Smooth muscle cell of the brain vasculature (primary cell): ENCODE measurements at regions not wholly inside any gene's neighbourhood (a gene's known extent, or its start where the extent isn't known, plus 50 kb on each side); places are given as distances from the start of the nearest gene placed in this dataset.
"Not testable (repeated sequence)": the region's sequence is repeated elsewhere in the genome, so short reads cannot be mapped to it uniquely, and the experiment has no call there.

Experiments used
- DNase-seq: peaks from one replicate; pipeline ENCODE4 v3.0.0-alpha.2; 2012; ENCODE audit warnings: low read depth, low spot score

DNA sequence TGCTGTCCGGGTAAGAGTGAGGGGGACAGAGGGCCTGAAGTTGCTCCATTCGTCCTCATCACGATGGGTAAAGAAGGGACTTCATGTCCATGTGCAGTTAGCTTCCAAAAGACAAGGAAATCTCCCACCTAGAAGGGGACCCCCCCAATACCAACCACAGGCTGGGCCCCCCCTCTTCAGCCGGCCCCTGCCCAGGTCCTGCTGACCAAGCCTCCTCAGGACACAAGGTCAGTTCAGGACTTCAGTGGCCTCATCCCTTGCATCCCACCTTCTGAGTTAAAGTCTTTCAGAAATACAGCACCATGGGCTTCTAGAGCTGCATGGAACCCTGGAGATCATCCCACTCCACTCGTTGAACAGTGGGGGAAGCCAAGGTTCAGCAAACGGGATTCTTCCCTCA is 115.4 kb upstream of the ERG start:
- DNase-seq, result no peak

DNA sequence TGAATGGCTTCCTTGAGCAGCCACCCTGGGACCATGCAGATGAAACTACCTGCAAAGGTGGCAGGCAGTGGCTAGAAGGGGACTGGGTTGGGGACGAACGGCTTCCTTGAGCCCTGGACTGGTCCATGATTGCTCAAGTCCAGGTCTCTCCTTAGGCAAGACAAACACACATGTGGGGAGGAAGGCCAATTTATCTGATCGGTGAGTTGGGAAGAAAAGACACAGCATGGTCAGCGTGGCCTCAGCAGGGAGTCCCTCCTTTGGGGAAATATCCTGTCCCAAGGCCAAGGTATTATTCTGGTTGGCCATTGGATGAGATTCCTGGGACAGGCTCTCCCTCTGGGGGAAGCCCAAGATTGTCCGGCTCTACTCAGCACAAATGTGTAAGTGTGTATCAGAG is 116.3 kb upstream of the ERG start:
- no peak for DNase-seq

DNA sequence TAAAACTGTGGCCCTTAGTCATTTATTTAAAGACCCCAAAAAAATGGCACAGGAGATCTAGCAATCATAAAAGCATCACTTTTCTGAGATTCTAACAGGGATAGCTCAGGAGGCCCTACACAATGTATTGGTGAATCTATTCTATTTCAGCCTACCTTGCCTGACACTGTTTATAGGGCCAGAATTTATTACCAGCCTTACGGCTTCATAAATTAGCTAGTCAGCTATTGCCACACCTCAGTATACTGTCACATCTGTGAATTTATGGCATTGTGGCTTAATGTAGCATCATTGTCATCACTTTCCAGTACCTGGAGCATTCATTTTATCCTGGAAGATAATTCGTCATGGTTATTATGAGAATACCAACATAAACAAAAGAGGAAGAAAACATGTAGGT is 121.2 kb upstream of the ERG start:
- no peak for DNase-seq

DNA sequence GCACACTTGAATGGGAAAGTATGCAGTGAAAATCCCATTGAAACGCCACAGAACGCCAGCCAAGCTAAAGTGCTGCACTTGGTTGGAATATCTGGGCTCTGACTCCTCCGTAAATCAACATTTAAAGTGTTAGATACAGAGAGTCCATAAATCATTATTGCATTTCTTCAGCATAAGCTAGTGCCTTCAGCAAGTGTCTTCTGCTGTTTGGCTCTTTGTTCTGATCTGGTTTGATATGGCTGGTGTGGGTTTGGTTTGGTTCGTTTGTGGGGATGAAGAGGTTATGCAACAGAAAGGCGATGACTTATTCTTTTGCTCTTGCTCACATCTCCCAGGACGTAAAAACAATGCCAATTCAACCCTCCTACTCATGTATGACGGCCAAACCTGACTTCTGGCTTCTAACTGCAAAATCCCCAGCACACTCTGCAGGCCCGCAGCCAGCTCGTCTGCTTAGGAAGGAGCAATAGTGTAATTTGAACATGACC is 121.8 kb upstream of the ERG start:
- DNase-seq, result no peak

DNA sequence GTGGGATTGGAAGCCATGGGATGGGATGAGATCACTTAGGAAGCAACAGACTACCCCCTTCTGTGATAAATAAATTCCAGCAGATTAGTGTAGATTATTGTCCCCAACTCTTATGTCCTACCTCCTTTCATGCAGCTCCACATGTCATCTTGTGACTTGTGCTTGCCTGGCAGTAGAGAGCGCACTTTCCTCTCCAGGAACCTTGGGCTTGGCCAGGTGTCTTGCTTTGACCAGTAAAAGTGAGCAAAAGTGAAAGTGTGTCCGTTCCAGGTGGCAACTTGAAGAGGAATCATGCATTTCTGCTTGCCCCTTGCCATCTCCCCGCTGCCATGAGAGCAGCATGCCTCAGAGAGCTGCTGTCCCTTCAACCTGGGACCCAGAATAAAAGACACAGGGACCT is 122.9 kb upstream of the ERG start:
- DNase-seq, result no peak

GRCh38 chr21:38622081-38622826 is 124.0 kb upstream of the ERG start:
- DNase-seq, result no peak

DNA sequence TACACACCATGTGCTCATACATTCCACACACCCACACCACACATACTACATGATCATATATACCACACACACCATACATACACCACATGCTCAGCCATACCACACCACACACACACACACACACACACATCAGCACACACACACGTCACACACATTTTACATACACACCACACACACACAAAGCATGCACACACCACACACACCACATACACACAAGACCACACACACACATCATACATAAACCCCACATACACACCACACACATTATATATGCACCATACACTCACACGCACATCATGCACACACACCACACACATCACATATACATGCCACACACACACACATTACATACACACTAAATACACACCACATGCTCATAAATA is 124.5 kb upstream of the ERG start:
- DNase-seq, result no peak

GRCh38 chr21:38623552-38623951 is 125.3 kb upstream of the ERG start:
- no peak for DNase-seq

DNA sequence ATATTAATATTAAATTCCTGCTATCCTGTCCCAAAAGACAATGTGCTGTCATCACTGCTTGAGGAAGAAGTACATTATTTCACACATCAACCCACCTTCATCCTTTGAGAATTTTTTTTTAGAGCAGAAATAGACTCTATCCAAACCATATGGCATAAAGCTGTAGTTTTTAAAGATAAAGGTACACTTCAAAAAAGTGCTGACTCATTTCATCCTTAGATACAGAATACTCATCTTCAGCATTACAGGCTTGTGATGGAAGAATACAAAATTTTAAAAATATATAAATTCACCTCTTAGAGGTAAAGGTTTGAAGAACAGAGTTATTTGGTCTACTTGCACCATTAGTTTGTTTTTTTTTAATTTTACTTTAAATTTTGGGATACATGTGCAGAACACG is 126.7 kb upstream of the ERG start:
- DNase-seq, result no peak

- DNase-seq, result no peak
Measured at GRCh38 chr21:38626306-38626705, 128.0 kb upstream of the ERG start.

DNA sequence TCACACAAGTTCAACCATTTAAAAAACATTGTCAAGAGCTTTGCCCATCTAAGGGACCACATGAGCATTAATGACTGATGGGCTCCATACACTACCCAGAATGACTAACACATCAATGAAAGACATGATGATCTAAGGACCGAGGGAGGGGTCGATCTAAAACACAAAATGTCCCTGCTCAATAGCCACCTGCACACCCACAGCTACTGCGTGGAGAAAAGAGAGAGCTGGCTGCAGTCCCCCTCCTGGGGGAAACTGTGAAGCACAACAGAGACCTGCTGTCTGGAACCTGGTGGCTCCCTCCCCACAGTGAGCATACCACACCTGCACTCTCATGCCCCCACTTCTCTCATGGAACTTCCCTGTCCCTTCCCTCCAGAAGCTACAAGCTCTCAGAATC is 130.1 kb upstream of the ERG start:
- DNase-seq, result no peak

DNA sequence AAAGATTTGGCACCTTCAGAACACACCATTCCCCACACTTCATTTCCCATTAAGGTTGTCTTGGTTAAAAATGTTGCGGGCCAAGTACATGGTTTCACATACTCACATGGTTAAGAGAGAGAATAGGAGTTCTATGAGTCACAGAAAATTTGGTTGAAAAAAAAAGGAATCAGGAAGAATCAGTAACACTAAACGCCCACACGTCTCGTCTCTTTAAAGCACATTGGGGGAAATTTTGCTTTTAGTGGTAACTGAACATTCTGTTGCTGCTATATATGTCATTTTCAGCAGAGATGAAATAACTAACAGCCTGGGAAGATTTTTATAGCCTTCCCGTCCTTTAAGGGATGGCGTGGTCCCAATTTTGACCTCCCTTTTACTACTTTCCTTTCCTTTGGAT is 132.9 kb upstream of the ERG start:
- no peak for DNase-seq

DNA sequence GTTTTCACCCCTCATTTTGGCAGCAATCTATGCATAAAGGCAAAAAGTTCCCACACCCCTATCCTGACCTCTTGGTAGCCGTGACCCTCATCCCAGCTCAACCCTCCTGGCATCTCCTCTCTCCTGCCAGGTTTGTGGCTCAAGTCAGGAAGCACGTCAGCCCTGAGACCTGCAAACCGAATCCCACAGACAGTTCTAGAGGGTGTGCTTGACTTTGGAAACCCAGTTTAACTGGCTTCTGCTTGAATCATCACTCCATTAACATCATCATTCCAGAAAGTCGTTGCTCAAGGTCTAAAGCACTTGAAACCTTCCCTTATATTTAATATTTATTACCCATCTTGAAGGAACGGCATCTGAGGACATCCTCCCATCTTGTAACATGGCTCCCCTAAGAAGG is 133.4 kb upstream of the ERG start:
- DNase-seq, result no peak

- no peak for DNase-seq
Measured at GRCh38 chr21:38637161-38637560, 138.9 kb upstream of the ERG start.

GRCh38 chr21:38639571-38640354 is 141.5 kb upstream of the ERG start:
- DNase-seq, result no peak

DNA sequence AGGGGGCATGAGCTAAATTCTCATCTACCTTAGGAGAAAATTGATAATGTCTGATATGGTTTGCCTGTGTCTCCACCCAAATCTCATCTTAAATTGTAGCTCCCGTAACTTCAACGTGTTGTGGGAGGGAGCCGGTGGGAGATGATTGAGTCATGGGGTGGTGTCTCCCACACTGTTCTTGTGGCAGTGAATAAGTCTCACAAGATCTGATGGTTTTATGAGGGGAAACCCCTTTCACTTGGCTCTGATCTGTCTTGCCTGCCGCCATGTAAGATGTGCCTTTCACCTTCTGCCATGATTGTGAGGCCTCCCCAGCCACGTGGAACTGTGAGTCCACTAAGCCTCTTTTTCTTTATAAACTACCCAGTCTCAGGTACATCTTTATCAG is 142.1 kb upstream of the ERG start:
- DNase-seq, result not testable (repeated sequence)

GRCh38 chr21:38643404-38644023 is 145.2 kb upstream of the ERG start:
- DNase-seq, result no peak

DNA sequence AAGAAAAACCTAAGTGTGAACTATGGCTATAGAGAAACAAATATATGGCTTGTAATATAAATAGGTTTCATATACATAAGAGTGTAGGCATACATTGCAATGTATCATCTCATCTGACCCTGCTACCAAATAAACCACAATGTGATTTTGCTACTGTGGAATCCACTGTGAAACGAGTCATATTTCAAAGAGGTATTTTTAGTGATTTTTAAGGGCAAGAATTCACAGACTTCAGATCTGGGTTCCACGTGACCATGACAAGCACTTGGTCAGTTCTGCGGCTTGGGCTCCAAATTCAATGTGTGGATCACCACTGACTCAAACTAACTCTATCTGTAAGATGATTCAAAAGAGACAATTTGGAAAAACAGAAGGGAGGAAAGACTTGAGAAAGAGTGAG is 147.0 kb upstream of the ERG start:
- no peak for DNase-seq

DNA sequence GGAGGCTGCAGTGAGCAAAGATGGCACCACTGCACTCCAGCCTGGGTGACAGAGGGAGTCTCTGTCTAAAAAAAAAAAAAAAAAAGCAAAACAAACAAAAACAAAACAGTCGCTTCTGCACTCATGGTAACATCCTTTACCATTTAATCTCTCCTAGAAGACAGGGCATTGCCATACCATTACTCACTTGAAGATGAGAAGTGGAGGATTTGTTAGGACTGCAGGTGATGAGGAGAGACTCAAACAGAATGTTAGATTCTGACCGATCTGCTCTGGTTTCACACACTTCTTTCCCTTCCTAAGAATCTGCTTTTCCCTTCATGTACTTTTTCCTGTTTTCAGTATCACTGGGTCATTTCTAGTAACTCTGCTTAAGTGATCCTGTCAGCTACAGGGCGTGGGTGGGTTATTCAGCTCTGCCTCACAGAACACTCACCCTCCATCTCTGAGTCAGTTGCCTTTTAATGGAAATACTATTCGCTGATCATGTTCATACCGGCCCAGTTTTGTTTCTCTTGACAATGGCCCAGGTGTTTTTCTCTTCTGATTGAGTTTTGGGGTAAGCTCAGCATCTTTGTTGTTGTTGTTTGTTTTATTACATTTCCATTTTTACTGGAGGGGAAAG is 148.0 kb upstream of the ERG start:
- no peak for DNase-seq

DNA sequence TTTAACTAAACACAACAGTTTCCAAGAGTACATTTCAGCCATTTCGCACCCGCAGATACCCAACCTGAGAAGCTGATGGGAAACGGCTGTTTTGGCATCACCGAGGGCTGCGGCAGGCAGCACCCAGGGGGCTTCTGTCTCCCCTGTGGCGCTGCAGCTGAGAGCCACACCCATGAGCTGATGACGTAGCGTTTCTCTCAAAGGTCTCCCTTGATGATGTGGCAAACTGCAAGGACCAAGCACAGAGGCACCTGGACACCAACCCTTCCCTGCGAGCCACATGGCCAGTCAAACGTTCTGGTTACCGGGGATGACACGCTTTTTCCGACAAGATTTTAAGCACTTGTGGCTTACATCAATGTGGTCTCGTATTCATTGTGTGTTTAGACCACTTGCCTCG is 150.8 kb upstream of the ERG start:
- no peak for DNase-seq

GRCh38 chr21:38651570-38651969 is 153.3 kb upstream of the ERG start:
- DNase-seq, result no peak

DNA sequence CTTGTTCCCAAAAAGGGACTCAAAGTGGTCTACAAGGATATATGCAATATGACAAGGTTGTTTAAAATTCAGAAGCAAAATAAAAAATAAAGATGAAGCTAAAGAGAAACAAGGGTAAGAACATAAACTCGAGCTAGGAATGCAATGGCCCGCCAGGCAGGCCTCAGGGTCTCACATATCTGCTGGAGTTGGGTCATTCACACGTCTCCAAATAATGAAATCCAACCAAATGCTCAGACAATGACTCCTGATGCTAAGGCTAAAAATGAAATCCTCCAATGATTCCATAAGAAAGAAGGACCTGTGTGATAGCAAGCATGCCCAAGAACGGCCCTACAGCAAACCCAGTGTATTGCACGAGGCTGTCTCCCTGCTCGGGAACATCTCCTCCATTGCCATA is 153.3 kb upstream of the ETS2 start:
- DNase-seq, result no peak
